NCI-H1694 (cell line): ENCODE measurements at regions not wholly inside any gene's neighbourhood (a gene's known extent, or its start where the extent isn't known, plus 50 kb on each side); places are given as distances from the start of the nearest gene placed in this dataset.

Experiments
- DNase-seq: peaks from one replicate; lab custom pipeline; 2025; lab: John Stamatoyannopoulos, UW

DNA sequence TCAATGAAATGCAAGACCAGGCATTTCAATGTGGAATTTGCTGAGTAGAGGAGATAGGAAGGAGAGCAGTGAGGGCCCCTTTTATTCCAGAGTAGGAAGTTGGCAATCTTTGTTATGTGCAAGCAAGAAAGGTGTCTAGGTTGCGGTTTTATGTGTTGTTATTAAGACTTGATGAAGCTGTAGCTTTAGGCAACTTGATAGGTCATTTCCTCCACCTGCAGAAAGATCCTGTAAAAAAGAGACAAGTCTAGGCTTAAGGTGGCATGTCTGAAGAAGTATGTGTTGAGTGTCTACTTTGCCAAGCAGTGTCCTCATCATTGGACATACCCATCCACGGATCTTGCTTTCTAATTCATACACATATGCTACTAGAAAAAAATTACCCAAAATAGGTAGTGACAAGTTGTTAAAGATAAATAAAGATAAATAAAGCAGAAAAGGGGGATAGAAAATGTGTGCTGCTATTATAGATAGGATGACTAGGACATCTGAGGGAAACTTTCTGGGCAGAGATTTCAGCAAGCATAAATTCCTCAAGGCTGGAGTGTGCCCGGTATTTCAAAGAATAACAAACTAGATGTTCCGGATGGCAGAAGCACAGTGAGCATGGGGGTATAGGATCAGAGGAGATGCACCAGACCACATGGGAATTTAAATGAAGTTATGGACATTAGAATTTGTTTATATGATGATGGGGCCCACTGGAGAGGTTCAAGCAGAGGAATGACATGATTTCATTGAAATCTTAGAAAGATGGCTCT lies 335.0 kb downstream of the TGFB2 start:
- DNase-seq = no peak

DNA sequence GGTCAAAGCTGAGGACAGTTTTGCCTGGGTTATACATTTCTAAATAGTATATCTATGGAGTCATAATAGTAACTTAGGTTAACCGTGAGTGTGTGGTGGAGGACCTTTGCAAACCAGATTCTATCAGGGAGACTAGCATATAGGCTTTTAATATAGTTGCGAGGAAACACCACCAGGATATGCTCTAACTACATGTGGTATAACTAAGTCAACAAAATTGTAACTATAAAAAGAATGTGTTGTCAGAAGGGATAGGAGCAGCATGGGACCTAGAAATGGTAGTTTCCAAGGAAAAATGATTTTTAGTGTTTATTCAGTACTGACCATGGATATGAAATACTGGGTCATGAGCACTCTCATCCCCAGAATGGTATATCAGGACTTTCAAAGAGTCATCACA lies 338.1 kb downstream of the TGFB2 start:
- DNase-seq = no peak

DNA sequence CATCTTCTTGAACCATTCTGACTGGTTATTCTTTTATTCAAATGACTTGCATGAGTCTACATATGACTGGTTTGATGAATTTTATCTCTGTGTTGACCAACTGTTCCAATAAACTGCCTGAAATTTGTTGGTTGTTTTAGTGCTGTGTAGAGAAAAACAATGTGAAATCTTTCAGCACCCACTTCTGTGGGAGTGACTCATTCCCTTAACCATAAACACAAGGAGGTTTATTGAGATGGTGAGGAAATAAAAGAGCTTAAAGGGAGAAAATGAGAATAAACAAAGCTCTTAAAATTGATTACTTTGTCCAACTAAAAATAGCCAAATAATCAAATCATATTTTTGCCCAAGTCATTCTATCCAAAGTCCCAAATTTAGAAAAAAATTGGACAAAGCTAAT lies 341.1 kb downstream of the TGFB2 start:
- no peak for DNase-seq

DNA sequence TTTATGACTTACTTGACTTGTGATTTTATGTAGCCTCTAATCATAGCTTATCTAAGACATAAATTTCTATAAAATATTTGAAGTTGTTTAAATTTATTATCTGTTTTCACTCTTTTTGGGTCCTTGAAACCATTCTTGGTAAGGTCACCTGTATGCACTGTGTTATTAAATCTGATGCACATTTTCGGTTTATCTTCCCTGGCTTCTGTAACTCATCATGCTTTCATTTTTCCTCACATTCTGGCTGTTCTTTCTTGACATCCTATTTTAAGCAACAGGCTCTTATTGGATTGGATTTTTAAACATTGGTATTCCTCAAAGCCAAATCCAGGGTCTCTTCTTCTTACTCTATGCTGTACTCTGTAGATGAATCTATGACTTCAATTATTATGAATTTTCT lies 341.6 kb downstream of the TGFB2 start:
- no peak for DNase-seq

DNA sequence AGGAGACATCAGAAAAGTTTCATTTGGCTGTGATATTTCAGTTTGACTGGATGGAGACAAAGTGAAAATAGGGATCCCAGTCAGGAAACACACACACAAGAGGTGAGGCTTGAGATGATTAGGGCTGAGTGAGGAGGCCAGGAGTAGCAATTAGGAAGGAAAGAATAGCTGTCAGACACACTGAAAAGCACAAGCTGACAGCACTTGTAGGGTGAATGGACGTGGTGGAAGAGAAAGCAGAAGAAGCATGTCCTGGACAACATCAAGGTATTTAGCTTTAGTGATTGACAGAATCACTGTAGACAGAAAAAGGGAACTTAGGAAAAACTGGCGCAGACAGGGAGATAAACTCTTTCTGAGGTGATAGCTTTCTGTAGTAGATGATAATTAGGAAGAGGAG lies 347.7 kb downstream of the TGFB2 start:
- DNase-seq = no peak

DNA sequence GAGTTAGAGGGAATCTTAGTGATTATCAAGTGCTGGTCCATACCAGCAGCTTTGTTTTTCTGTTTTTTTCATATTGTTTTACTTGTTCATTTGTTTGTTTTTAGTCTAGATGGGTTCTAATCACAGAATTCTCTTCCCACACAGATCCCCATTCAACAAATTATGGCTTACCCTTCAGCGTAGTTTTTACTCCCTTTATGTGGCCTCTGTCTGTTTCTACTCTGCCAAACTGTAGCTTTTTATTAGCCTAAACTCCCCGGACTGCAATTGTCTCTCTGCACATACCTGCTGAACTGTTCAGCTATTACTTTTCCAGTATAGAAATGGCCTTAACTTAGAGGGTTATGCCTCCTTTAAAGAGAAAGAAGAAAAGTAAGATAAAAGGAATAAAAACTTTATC lies 348.5 kb downstream of the TGFB2 start:
- no peak for DNase-seq

DNA sequence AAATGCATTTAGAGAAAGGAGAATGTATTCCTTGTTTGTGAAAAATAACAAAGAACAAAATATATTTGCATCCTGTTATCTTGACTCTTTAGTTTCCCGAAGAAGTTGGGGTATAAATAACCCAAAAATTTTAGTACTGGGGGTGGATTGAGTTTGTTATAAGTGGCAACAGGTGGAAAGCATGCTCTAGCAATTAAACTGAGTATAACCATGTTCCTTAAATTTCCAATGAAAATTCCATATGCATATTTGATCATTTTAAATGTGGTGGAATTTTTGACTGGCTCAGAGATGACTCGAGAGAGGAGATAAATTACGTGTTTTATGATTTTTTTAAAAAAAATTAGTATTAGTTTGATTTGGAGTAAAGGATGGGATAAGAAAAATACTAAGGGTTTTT lies 348.9 kb downstream of the TGFB2 start:
- no peak for DNase-seq

DNA sequence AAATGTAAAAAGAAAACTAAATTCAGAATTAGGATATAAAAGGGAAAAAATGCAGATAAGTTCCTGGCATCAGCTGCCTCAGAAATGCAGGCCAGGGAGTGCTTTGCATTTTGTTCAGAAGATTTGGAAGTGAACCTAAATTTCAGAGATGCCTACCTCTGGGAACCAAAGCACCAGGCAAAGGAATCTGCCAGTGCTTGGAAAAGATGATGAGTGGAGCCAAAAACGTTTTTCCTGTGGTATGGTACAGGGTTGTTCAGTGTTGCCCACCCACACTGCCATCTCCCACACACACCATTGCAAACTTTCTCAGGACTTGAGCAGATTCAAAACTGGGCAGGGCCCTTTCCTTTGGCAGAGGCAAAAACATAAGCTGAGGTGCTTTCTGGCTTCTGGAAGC lies 349.5 kb downstream of the TGFB2 start:
- no peak for DNase-seq

DNA sequence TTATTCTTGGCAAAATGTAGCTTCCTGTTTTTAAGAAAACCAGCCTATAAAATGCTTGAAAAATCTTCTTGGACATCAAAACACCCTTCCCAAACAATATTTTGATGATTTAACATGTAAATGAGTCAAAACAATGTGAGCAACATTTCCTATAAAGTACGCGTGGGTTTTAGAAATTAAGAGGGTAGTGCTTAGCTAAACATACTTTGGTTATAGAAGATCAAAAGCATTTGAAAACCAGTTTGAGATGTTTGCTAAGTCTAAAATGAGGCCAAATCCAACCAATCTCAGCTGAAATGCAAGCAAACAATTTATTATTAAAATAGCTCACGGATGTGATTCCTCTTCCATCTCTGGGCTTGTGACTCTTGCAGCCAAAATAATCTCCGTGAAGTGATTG lies 350.4 kb downstream of the TGFB2 start:
- DNase-seq = no peak

DNA sequence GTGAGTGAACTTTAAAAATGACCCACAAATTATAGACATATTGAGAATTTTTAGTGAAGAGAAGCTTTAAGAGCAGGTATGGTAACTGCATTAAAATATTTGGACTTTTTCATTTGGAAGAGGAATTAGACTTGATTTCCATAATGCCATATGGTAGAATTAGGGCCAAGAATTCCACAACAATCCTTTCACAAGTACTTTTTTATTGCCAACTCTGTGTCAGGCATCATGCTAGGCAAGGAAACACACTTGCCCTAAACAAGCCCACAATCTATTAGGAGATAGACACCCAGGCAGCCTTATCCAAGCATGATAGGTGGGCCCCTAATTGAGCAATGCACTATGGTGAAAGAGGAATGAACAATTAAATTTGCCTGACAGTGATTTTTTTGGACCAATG lies 353.0 kb downstream of the TGFB2 start:
- no peak for DNase-seq

DNA sequence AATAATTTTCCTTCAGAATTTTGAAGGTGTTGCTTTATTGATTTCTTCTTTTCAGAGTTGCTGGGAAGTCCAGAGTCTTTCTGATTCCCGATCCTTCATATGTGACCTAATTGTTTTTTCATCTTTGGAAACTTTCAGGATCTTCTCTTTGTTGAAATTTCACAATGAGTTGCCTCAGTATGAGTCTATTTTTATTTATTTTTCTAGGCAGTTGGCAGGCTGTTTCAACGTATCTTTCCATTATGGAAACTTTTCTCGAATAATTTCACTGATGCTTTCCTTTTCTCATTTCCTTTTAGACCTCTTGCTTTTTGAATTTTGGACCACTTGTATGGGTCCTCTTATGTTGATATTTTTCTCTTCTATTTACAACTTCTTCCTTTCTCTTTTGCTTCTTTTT lies 354.3 kb downstream of the TGFB2 start:
- DNase-seq = no peak

DNA sequence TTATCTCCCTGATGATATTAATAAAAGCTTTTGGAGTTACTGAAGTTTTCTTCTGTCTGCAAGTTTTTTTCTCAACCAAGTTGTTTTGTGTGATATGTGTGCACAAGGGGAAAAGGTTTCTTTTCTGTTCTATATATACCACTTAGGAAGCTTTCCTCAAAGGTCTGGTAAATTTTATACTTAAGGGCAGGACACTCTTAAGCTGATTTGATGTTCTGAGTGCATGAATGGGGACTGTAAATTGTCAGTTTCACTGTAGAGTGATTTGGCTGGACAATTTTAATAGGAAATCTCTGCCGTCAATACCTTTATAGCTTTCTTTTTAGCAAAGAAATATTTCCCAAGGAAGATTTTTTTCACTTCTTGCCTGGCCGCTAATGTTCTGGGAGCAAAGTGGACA lies 354.7 kb downstream of the TGFB2 start:
- no peak for DNase-seq

DNA sequence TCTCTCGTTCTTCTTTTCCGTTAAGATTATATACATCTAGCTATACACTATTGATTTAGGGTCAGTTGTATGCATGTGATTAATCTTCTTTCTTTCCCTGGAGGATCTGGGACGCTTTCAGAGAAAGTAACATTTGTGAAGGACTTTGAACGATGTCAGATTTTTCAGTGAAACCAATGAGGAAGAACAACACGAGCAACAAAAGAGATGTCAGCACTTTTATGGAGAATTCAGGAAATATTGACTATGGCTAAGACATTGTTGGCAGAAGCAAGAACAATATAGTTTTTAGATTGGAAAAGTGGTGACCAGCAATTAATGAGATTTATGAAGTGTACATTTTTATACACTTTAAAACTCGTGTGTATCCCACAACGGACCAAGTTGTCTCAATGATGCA lies 355.5 kb downstream of the TGFB2 start:
- no peak for DNase-seq

DNA sequence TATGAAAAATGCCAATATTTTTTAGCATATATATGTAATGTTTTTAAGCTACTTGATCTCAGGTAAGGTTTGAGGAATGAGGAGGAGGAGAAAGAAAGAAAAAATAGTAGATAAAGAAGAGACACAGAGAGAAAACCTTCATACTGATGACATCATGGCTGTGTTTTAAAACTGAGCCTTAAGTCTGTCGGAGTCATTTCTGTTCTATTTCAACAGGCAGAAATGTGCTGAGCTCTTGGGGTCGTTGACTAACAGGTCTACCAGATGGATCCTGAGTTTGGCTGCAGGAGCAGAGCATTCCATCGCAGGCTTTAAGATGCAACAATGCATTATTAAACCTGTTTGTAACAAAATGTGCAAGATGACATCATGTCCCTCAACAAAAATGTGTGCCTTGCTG lies 356.0 kb downstream of the TGFB2 start:
- DNase-seq = no peak

DNA sequence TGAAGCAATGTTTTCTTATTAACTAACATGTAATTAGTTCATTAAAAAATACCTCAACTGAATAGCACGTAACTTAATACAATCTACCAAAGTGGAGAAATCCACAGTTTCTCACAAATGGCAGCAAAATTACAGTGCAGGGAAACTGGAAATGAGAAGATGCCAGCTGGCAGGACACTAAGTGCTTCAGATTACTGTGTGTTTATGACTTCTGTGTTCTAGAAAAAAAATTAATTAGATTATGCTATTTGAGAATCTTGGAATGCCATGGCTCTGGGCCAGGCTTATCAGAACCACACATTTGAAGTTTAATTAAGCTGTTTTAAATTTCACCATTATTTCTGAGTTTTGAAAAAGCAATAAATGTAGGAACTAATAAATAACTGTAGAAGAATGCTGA lies 357.6 kb downstream of the TGFB2 start:
- DNase-seq = no peak

DNA sequence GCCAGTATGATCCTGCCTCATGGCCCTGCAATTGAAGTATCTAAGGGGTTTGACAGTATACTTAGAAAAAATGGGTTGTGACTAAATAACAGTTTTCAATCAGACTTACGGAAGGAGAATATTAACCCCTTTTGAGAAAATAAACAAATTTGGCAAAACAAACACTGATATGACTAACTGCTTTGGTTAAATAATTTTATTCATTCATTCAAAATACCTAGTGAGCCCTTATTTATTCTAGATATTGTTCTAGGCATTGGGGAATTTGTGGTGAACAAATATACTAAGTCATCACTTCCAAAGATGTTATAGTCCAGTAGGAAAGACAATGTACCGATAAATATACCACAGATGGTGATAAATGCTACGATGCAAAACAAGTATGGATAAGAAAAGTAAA lies 358.7 kb downstream of the TGFB2 start:
- DNase-seq = no peak

DNA sequence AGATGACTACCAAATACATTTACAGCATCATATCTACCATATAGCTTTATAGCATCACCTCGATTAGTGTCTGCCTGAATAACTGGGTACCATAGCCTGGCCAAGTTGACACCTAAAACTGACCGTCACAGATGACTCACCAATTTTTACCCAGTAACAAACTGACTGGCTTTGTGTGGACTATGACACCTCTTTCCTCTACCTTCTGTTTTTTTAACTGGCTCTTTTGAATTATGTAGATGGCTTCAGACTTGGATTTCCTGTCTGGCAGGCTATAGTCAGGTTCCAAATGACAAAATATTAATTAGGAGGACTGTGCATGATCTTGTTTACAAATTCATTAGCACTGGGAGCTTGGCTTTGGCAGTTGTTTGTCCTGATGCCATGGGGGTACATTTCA lies 360.3 kb downstream of the TGFB2 start:
- no peak for DNase-seq

DNA sequence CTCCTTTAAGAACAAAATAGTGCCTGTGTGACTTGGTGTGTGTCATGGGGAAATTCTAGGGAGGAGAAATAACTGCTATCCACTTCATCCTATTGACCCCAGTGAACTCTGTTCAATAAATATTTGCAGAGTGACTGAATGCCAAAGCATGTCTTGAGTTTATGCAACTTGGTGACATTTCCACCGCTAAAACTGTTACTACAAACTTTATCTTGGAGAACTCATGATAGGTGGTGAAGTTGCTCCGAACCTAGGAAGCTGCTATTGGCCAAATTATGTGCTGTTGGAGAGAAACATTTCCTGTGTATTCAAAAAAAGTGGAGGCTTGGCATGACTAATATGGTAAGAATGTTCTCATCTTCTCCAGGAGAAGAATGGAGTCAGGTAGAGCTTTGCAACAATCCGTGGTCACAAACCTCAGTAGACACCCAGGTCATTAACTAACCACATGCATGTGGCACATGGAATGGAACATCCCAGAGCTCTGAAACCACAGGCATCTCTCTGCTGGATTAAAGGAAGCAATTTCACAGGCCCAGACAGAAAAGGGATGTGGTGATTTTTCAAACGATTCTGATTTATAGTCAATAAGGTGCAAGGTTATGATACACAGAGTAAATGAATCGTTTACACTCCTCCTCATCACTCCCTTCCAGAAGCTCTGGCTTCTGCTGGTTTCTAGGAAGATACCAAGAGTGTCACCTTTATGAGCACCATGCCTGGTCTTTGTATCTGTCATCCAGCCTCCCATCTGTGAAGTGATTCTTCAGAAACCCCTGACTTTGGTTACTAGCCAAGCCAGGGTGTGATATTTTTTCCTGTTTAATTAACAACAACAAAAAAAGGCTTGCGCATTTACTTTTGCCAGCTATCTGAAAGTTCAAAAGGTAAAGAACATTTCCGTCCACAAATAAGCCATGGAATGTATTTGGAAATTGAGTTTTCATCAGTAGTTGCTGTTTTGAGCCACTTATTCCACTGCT lies 361.1 kb downstream of the TGFB2 start:
- no peak for DNase-seq

DNA sequence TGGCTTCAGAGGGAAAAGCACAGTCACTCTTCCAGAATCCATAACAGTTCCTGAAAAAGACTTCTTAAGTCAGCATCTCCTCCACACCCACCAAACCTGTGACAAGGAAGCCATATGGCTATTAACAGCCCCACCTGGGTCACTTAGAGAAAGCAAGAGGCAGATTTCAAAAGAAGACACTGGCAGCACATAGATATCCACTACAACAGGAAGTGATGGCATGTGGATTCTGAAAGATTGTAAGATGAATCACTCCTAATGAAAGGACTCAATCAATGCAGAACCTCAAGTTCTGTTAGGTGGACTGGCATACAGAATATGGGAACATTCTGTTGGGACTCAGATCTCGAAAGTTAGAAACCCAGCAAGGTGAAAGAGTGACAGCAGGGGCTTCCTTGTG lies 365.9 kb downstream of the TGFB2 start:
- no peak for DNase-seq

DNA sequence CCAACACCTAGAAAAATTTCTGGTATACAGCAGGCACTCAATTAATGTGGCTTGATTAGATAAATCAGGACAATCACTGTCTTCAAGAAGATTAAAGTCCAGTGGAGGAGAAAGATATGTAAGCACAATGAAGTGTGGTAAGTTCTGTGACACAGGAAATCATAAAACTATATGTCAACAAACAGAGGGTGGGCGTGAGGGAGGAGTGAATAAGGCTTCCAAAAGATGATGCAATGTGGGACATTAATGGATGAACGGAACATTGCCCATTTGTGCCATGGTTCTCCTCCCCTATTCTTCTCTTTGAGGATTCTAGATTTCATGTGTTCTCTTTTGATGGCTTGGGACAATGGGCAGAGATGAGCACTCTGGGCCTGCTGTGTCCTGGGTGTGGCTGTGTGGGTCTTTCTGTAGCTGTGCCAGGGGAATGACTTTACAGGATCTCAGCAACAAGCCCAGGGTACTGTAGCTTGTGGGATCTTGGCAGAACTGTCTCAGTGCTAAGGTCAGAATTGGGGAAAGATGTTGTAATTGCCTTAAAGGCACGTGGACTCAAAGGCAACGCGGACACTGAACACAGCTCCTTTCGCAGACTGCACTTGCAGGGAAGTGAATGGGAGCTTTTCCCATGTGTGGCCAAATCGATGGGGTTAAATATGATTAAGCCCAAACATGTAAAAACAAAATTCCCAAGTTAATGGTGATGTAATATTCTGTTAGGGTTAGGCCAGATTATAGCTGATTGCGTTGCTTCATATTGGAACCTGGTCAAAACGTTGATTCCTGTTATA lies 366.9 kb downstream of the TGFB2 start:
- no peak for DNase-seq

DNA sequence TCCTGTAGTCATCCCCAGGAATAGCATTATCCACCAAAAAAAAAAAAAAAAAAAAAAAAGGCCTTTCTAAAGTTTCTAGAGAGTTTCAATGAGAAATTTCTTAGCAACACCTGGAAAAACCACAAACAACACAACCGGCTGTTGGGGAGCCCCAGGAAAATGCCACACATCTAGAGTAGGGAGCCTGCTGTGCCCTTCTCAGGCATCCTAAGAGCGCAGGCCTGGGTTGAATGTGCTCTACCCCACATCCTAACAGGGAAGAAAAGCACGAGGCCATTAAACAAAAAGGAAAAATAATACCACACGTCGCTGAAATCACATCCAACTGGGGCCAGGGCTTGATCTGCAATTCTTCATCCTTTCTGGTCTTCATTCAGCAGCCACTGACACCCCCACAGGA lies 367.5 kb downstream of the TGFB2 start:
- no peak for DNase-seq

DNA sequence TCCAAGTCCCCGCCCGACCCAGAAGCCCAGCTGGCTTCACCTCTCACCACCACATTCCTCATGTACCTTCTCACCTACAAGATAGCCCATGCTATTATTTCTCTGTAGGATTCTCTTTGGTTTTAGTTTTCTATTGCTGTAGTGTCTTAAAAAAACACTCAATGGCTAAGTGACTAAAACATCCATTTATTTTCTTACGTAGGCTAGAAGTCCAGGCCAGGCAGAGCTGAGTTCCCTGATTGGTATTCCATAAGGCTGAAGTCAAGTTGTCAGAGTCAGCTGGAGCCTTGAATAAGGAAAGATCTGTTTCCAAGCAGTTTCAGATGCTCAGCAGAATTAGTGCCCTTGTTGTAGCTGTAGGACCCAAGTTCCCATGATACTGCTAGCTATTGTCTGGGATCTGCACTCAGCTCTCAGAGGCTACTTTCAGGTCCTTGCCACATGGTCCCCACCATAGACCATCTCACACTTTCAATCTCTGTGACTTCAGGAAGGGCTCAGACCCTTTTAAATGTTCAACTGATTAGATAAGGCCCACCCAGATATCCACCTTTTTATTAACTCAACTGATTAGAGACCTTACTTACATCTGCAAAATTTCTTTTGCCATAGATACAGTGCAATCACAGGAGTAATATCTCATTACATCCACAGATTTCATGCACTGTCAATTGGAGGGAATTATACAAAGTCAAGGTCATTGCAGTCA lies 371.0 kb downstream of the TGFB2 start:
- no peak for DNase-seq
